SK-N-SH (cell line): ENCODE measurements at regions not wholly inside any gene's neighbourhood (a gene's known extent, or its start where the extent isn't known, plus 50 kb on each side); places are given as distances from the start of the nearest gene placed in this dataset.
"Not testable (repeated sequence)": the region's sequence is repeated elsewhere in the genome, so short reads cannot be mapped to it uniquely, and the experiment has no call there.

Experiments used
- CTCF ChIA-PET: fragments of 300-600, 350-600 bp; formaldehyde crosslinking; extraction: SDS; loops from one replicate; lab custom pipeline; 2021; lab: Yijun Ruan, JAX
- POLR2A ChIA-PET: fragments of 350-600 bp; sonication (Branson Sonifier 250); formaldehyde crosslinking; extraction: SDS; loops from one replicate; lab custom pipeline; 2020; ENCODE audit warnings: antibody characterized with exemption, inconsistent platforms; lab: Yijun Ruan, JAX
- DNase-seq: peaks from one replicate; pipeline ENCODE4 v3.0.0; 2012
- H2AFZ ChIP-seq: fragments of 200-600 bp; sonication (generic); 2 replicates; pipeline ENCODE4 v1.8.1; 2016; ENCODE audit warnings: antibody characterized with exemption, mild to moderate bottlenecking, low read depth
- H3F3A ChIP-seq: fragments of 200-600 bp; sonication (generic); replicated peaks from 2 replicates; pipeline ENCODE3; 2016; ENCODE audit warnings: antibody characterized with exemption, mild to moderate bottlenecking; ENCODE audit not compliant: insufficient read depth
- H3K27ac ChIP-seq, 2 experiments: fragments of 200-500 bp in 1 of 2; fragments of 200-600 bp in 1 of 2; sonication (Bioruptor generic) in 1 of 2; sonication (generic), shearing (Covaris generic) in 1 of 2; 2 replicates each; pipeline versions ENCODE4 v1.5.1 to v1.6.1; 2014 to 2016; ENCODE audit warnings: low read depth in 2 of 2, inconsistent platforms in 1 of 2, low read length in 1 of 2, mild to moderate bottlenecking in 1 of 2, mixed read lengths in 1 of 2
- H3K27me3 ChIP-seq: fragments of 200-600 bp; sonication (generic), shearing (Covaris generic); 2 replicates; pipeline ENCODE4 v1.6.1; 2016; ENCODE audit warnings: mixed run types; ENCODE audit not compliant: insufficient read depth
- H3K36me3 ChIP-seq, 2 experiments: fragments of 200-500 bp in 1 of 2; fragments of 200-600 bp in 1 of 2; sonication (Bioruptor generic) in 1 of 2; sonication (generic) in 1 of 2; replicated peaks in 1 of 2; 2 replicates each; pipeline versions ENCODE3 to v1.5.1; 2014 to 2016; ENCODE audit warnings: low read length in 1 of 2, mild to moderate bottlenecking in 1 of 2; ENCODE audit not compliant: insufficient read depth in 2 of 2, control insufficient read depth in 1 of 2
- H3K4me1 ChIP-seq, 2 experiments: fragments of 200-500 bp in 1 of 2; fragments of 200-600 bp in 1 of 2; sonication (Bioruptor generic) in 1 of 2; sonication (generic), shearing (Covaris generic) in 1 of 2; 2 replicates each; pipeline versions ENCODE4 v1.5.1 to v1.6.1; 2014 to 2016; ENCODE audit warnings: low read depth in 1 of 2, low read length in 1 of 2, mixed run types in 1 of 2; ENCODE audit not compliant: insufficient read depth in 2 of 2, control insufficient read depth in 1 of 2
- H3K4me2 ChIP-seq: fragments of 200-600 bp; sonication (generic), shearing (Covaris generic); 2 replicates; pipeline ENCODE4 v1.6.1; 2017; ENCODE audit warnings: mixed run types
- H3K4me3 ChIP-seq, 2 experiments: fragments of 200-500 bp in 1 of 2; fragments of 200-600 bp in 1 of 2; sonication (Bioruptor generic) in 1 of 2; sonication (generic), shearing (Covaris generic) in 1 of 2; 2 replicates each; pipeline versions ENCODE4 v1.5.1 to v1.8.1; 2014 to 2016; ENCODE audit warnings: low read depth in 2 of 2, inconsistent platforms in 1 of 2, low read length in 1 of 2, mild to moderate bottlenecking in 1 of 2, mixed read lengths in 1 of 2, moderate library complexity in 1 of 2
- H3K79me2 ChIP-seq: fragments of 200-600 bp; sonication (generic); 2 replicates; pipeline ENCODE4 v1.8.1; 2017; ENCODE audit warnings: mild to moderate bottlenecking; ENCODE audit not compliant: insufficient read depth
- H3K9ac ChIP-seq: fragments of 200-600 bp; sonication (generic); 2 replicates; pipeline ENCODE4 v1.6.1; 2017; ENCODE audit warnings: mixed run types
- H3K9me2 ChIP-seq: fragments of 200-600 bp; sonication (generic); 2 replicates; pipeline ENCODE4 v1.6.1; 2017; ENCODE audit warnings: mixed run types
- H3K9me3 ChIP-seq: fragments of 200-600 bp; sonication (generic); 2 replicates; pipeline ENCODE4 v1.6.1; 2017; ENCODE audit warnings: mixed run types, mild to moderate bottlenecking, moderate library complexity
- H4K20me1 ChIP-seq: fragments of 200-600 bp; sonication (generic); 2 replicates; pipeline ENCODE4 v1.6.1; 2017; ENCODE audit warnings: mild to moderate bottlenecking, mixed run types; ENCODE audit not compliant: insufficient read depth
- CHD2 ChIP-seq: fragments of 150-350 bp; IDR thresholded peaks from 2 replicates; pipeline ENCODE4 v1.6.1; 2018; ENCODE audit warnings: low read length; ENCODE audit not compliant: partially characterized antibody
- ELF1 ChIP-seq: IDR thresholded peaks from 2 replicates; pipeline ENCODE4 v1.4.0; 2012
- GABPA ChIP-seq: IDR thresholded peaks from 2 replicates; pipeline ENCODE4 v1.4.0; 2012; ENCODE audit warnings: low read depth, mild to moderate bottlenecking
- JUND ChIP-seq: IDR thresholded peaks from 2 replicates; pipeline ENCODE4 v1.4.0; 2012
- NFIC ChIP-seq: IDR thresholded peaks from 2 replicates; pipeline ENCODE4 v1.4.0; 2012; ENCODE audit warnings: borderline replicate concordance
- RAD21 ChIP-seq: IDR thresholded peaks from 2 replicates; pipeline ENCODE4 v1.6.1; 2012; ENCODE audit warnings: mild to moderate bottlenecking, low read length
- RCOR1 ChIP-seq: fragments of 150-350 bp; IDR thresholded peaks from 2 replicates; pipeline ENCODE4 v1.6.1; 2017; ENCODE audit warnings: antibody characterized with exemption, low read length
- RXRA ChIP-seq: IDR thresholded peaks from 2 replicates; pipeline ENCODE4 v1.4.0; 2012; ENCODE audit warnings: low read depth, mild to moderate bottlenecking, borderline replicate concordance
- SIN3A ChIP-seq: IDR thresholded peaks from 2 replicates; pipeline ENCODE4 v1.6.1; 2012; ENCODE audit warnings: low read depth, mild to moderate bottlenecking, low read length, moderate library complexity, borderline replicate concordance
- SMC3 ChIP-seq: IDR thresholded peaks from 2 replicates; pipeline ENCODE4 v1.6.1; 2012; ENCODE audit warnings: low read depth, low read length, improper control_type of control experiment
- TCF12 ChIP-seq: IDR thresholded peaks from 2 replicates; pipeline ENCODE4 v1.4.0; 2012
- TEAD4 ChIP-seq: IDR thresholded peaks from 2 replicates; pipeline ENCODE4 v1.4.0; 2012; ENCODE audit warnings: mild to moderate bottlenecking, borderline replicate concordance; ENCODE audit not compliant: insufficient read depth
- WGBS: methylation state at CpG from one replicate; pipeline ENCODE4 v1.1.6; 2017; ENCODE audit warnings: low lambda C conversion rate; 5-methylcytosine and 5-hydroxymethylcytosine counted together
- TF ChIP-seq, protein P1 (sequence below): fragments of 200-600 bp; sonication (generic); IDR thresholded peaks from 2 replicates; pipeline ENCODE4 v1.6.1; 2017; ENCODE audit warnings: antibody characterized with exemption, mild to moderate bottlenecking, moderate library complexity

DNA sequence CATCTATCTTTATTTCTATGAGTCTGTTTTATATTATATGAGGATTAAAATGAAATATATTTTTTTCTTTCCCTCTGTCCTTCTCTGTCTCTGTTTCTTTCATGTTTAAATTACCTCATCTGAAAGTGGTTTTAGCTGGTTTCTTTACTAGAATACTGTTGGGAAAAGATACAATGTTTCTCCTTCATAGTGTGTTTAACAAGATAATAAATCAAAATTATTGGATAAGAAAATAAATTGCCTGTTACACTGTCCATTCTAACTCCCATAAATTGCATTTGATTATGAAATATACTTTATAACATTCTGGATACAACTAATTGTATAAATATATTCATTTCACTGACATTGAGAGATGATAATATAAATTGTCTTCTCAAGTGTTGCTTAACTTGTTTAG lies 1168.0 kb downstream of the PLA2G4A start (continued):
- TF ChIP-seq RXRA = no peak

DNA sequence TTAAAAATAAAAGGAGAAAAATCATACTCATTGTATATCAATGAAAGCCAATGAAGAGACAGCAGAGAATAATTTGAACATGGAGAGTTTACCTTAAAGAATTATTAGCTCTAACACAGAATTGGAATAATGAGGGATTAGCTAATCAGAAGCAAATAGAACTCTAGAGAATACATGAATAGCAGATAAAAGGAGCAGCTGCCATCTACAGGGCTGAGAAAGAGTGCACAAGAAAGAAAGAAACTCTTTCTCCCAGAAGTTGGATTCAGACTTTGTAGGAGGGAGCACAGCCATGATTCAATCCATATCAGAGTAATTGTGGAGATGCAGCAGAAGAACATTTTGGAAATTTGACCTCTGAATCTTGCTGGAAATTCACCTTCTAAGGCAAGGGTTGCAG lies 1171.2 kb downstream of the PLA2G4A start:
- no peak overlapping the region for H2AFZ ChIP-seq
- no peak for DNase-seq
- POLR2A ChIA-PET = no interaction called here

DNA sequence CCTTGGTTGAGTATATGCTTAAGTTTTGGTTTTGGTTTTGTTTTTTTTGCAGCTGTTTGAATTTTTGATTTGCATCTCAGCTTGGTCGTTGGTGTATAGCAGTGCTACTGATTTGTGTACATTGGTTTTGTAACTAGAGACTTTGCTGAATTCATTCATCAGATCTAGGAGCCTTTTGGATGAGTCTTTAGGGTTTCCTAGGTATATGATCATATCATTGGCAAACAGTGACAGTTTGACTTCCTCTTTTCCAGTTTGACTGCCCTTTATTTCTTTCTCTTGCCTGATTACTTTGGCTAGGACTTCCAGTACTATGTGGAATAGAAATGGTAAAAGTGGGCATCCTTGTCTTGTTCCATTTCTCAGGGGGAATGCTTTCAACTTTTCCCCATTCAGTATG lies 1174.9 kb downstream of the PLA2G4A start:
- H4K20me1 ChIP-seq, H3K4me1 ChIP-seq, H3K4me3 ChIP-seq, DNase-seq, H3K4me2 ChIP-seq, H3K9me3 ChIP-seq, H3K27ac ChIP-seq, H2AFZ ChIP-seq, H3F3A ChIP-seq, POLR2A ChIA-PET, H3K9me2 ChIP-seq, H3K27me3 ChIP-seq, H3K9ac ChIP-seq, H3K79me2 ChIP-seq, H3K36me3 ChIP-seq, CTCF ChIA-PET: not testable (repeated sequence)
- WGBS = 39% methylated on average over 1 of the region's 1 CpG

More for the DNA sequence above, 1171.2 kb downstream of the PLA2G4A start:
- H3K4me3 ChIP-seq = no peak overlapping the region
- no peak for TF ChIP-seq NFIC
- TF ChIP-seq CHD2 = no peak
- no peak for TF ChIP-seq TCF12
- no peak for TF ChIP-seq JUND
- TF ChIP-seq, protein P1, sequence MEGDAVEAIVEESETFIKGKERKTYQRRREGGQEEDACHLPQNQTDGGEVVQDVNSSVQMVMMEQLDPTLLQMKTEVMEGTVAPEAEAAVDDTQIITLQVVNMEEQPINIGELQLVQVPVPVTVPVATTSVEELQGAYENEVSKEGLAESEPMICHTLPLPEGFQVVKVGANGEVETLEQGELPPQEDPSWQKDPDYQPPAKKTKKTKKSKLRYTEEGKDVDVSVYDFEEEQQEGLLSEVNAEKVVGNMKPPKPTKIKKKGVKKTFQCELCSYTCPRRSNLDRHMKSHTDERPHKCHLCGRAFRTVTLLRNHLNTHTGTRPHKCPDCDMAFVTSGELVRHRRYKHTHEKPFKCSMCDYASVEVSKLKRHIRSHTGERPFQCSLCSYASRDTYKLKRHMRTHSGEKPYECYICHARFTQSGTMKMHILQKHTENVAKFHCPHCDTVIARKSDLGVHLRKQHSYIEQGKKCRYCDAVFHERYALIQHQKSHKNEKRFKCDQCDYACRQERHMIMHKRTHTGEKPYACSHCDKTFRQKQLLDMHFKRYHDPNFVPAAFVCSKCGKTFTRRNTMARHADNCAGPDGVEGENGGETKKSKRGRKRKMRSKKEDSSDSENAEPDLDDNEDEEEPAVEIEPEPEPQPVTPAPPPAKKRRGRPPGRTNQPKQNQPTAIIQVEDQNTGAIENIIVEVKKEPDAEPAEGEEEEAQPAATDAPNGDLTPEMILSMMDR = peak; percentile 41
- no peak for TF ChIP-seq RCOR1
- TF ChIP-seq SIN3A = no peak
- no peak for TF ChIP-seq TEAD4
- TF ChIP-seq SMC3 = 0 out of 2 replicates have a peak, but pooled peaks have one; percentile 24
- TF ChIP-seq GABPA = no peak
- peak; percentile 48 for TF ChIP-seq RAD21
- no peak for TF ChIP-seq ELF1
- no peaks in the 10 kb centered on the region for H3K9me3 ChIP-seq
- H3F3A ChIP-seq = no peaks in the 10 kb centered on the region
- H3K4me1 ChIP-seq = no peaks in the 10 kb centered on the region
- H3K36me3 ChIP-seq = no peaks in the 10 kb centered on the region
- no peaks in the 10 kb centered on the region for H4K20me1 ChIP-seq
- CTCF ChIA-PET = interaction anchor here (0.7 kb wide), 1 partner anchor 476 kb away, joined by 3 read pairs; no protein-coding TSS in a partner anchor
- no peak overlapping the region for H3K4me2 ChIP-seq
- H3K27me3 ChIP-seq = no peaks in the 10 kb centered on the region
- H3K27ac ChIP-seq = no peak overlapping the region
- H3K79me2 ChIP-seq = no peaks in the 10 kb centered on the region
- no peak overlapping the region for H3K9ac ChIP-seq
- H3K9me2 ChIP-seq = no peaks in the 10 kb centered on the region
